ENCODE measurements at regions not wholly inside any gene's neighbourhood (a gene's known extent, or its start where the extent isn't known, plus 50 kb on each side); places are given as distances from the start of the nearest gene placed in this dataset.

DNA sequence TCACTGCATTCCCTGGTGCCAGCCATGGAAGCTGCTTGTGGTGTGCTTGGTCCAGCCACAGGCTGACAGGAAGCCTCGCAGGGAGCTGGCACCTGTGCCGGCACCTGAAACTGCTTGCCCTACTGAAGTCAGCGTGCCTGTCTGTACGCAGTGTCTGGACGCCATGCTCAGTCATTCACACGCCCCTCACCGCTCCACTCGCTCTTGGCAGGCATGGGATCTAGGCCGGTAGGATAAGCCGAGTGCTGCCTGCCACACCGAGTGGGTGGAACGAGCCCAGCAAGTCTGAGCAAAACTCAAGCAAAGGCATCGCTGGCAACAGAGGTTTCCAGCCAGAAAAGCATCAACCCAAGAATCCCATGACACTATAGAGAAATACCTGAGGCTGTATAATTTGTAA, 350.6 kb downstream of the CDH11 start:
- no peak overlapping the region for H3K9ac ChIP-seq (ENCODE audit: extremely low read depth, insufficient read length, low read length)
- H2BK5ac ChIP-seq (ENCODE audit: insufficient read length, low read length): no peak overlapping the region
- H2BK120ac ChIP-seq (ENCODE audit: low read depth, low read length, poor library complexity, severe bottlenecking): no peak overlapping the region
- no peaks in the 10 kb centered on the region for H3K9me3 ChIP-seq (ENCODE audit: control insufficient read depth, low read depth, low read length)
- no peak overlapping the region for H3K23ac ChIP-seq (ENCODE audit: insufficient read length, low read depth, low read length)
- no peak overlapping the region for H2BK20ac ChIP-seq (ENCODE audit: low read depth, low read length, poor library complexity, severe bottlenecking)
- no peak overlapping the region for H3K4me3 Mint-ChIP-seq
- H3K4me1 Mint-ChIP-seq: no peaks in the 10 kb centered on the region
- H3K56ac ChIP-seq (ENCODE audit: insufficient read length, low read depth, low read length): no peak overlapping the region
- no peaks in the 10 kb centered on the region for H3K27me3 Mint-ChIP-seq (ENCODE audit: low read depth)
- H4K5ac ChIP-seq (ENCODE audit: insufficient read length, low read depth, low read length): no peak overlapping the region
- no peaks in the 10 kb centered on the region for H3K79me1 ChIP-seq (ENCODE audit: insufficient read depth, low read depth, low read length, poor library complexity, severe bottlenecking)
- no peaks in the 10 kb centered on the region for H3K27me3 ChIP-seq (ENCODE audit: insufficient read depth, low read length)
- H3K4me2 ChIP-seq (ENCODE audit: insufficient read depth, insufficient read length, low read length): no peak overlapping the region
- no peaks in the 10 kb centered on the region for H3K36me3 Mint-ChIP-seq (ENCODE audit: insufficient read depth in 1 of 3, low read depth in 3 of 3)
- TF ChIP-seq, protein P1, sequence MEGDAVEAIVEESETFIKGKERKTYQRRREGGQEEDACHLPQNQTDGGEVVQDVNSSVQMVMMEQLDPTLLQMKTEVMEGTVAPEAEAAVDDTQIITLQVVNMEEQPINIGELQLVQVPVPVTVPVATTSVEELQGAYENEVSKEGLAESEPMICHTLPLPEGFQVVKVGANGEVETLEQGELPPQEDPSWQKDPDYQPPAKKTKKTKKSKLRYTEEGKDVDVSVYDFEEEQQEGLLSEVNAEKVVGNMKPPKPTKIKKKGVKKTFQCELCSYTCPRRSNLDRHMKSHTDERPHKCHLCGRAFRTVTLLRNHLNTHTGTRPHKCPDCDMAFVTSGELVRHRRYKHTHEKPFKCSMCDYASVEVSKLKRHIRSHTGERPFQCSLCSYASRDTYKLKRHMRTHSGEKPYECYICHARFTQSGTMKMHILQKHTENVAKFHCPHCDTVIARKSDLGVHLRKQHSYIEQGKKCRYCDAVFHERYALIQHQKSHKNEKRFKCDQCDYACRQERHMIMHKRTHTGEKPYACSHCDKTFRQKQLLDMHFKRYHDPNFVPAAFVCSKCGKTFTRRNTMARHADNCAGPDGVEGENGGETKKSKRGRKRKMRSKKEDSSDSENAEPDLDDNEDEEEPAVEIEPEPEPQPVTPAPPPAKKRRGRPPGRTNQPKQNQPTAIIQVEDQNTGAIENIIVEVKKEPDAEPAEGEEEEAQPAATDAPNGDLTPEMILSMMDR (conservative IDR thresholded peaks at IDR 0.05): no peak
- no peak overlapping the region for H2AK5ac ChIP-seq (ENCODE audit: insufficient read length, low read length)
- no peak overlapping the region for H4K91ac ChIP-seq (ENCODE audit: insufficient read length, low read depth, low read length)
- H3K9me3 Mint-ChIP-seq: no peaks in the 10 kb centered on the region
- no peak overlapping the region for H3K14ac ChIP-seq (ENCODE audit: insufficient read depth, low read length)
- no peak overlapping the region for H4K8ac ChIP-seq (replicated peaks; ENCODE audit: insufficient read length, low read depth, low read length)
- no peak overlapping the region for H2AFZ ChIP-seq (ENCODE audit: low read length)
- no peaks in the 10 kb centered on the region for H3K23me2 ChIP-seq (ENCODE audit: insufficient read length, low read depth, low read length, poor library complexity, severe bottlenecking)
- DNase-seq: no peak
- no peak overlapping the region for H3T11ph ChIP-seq (ENCODE audit: low read length)
- H3K4me1 ChIP-seq (ENCODE audit: insufficient read depth, low read length): no peaks in the 10 kb centered on the region
- H3K27ac Mint-ChIP-seq: no peak overlapping the region
- no peak overlapping the region for H3K27ac ChIP-seq (ENCODE audit: insufficient read length, low read depth, low read length)
- no peaks in the 10 kb centered on the region for H3K79me2 ChIP-seq (ENCODE audit: insufficient read depth, low read length)
- no peak overlapping the region for H2BK12ac ChIP-seq (ENCODE audit: insufficient read length, low read depth, low read length)
- no peaks in the 10 kb centered on the region for H4K20me1 ChIP-seq (ENCODE audit: control insufficient read depth, insufficient read depth, insufficient read length)
- no peak overlapping the region for H3K4ac ChIP-seq (ENCODE audit: low read depth, low read length)
- no peak overlapping the region for H2BK15ac ChIP-seq (ENCODE audit: low read depth, low read length)
- no peak overlapping the region for H3K18ac ChIP-seq (ENCODE audit: insufficient read length, low read depth, low read length)
- WGBS (ENCODE audit: extremely low coverage, insufficient read length, low lambda C conversion rate): no CpG with 5 or more reads among the region's 13 CpGs

All from H9 (cell line).